ENCODE measurements at regions not wholly inside any gene's neighbourhood (a gene's known extent, or its start where the extent isn't known, plus 50 kb on each side); places are given as distances from the start of the nearest gene placed in this dataset.

GRCh38 chr2:70036290-70036689 lies 51.0 kb upstream of the PCBP1 start:
- Mint-ChIP-seq H3K9me3 (no peaks in the 10 kb centered on the region), H3K4me3 (no peak overlapping the region), H3K27ac (no peak overlapping the region), H3K27me3 (no peaks in the 10 kb centered on the region), H3K36me3 (peaks cover 4% of the 10 kb centered on the region), H3K4me1 (ENCODE audit: low read depth) (no peaks in the 10 kb centered on the region)
- ChIA-PET CTCF (no interaction called here), POLR2A (no interaction called here)
- intact Hi-C loops (cut with micrococcal nuclease), result no loop called here
- no peak for DNase-seq

- no peaks in the 10 kb centered on the region for H3K9me3 Mint-ChIP-seq
- POLR2A ChIA-PET, result no interaction called here
- peaks cover 7% of the 10 kb centered on the region for H3K36me3 Mint-ChIP-seq
- intact Hi-C loops (cut with micrococcal nuclease), result no loop called here
- H3K4me3 Mint-ChIP-seq, result no peak overlapping the region
- CTCF ChIA-PET, result no interaction called here
- H3K27ac Mint-ChIP-seq, result no peak overlapping the region
- H3K4me1 Mint-ChIP-seq (ENCODE audit: low read depth), result no peaks in the 10 kb centered on the region
- DNase-seq, result no peak
- H3K27me3 Mint-ChIP-seq, result no peaks in the 10 kb centered on the region
Measured at GRCh38 chr2:70035344-70035844, 51.9 kb upstream of the PCBP1 start.

GRCh38 chr2:70030724-70031420 lies 56.4 kb upstream of the PCBP1 start:
- H3K27ac Mint-ChIP-seq, result no peak overlapping the region
- ChIA-PET POLR2A (no interaction called here), CTCF (no interaction called here)
- H3K9me3 Mint-ChIP-seq, result no peaks in the 10 kb centered on the region
- no peak overlapping the region for H3K4me3 Mint-ChIP-seq
- H3K4me1 Mint-ChIP-seq (ENCODE audit: low read depth), result peaks cover 4% of the 10 kb centered on the region
- no peaks in the 10 kb centered on the region for H3K27me3 Mint-ChIP-seq
- intact Hi-C loops (cut with micrococcal nuclease), result no loop called here
- DNase-seq, result no peak
- H3K36me3 Mint-ChIP-seq, result peaks cover 5% of the 10 kb centered on the region

GRCh38 chr2:70029814-70030409 lies 57.4 kb upstream of the PCBP1 start:
- no peaks in the 10 kb centered on the region for H3K9me3 Mint-ChIP-seq
- no peak for DNase-seq
- no peak overlapping the region for H3K4me3 Mint-ChIP-seq
- H3K27ac Mint-ChIP-seq, result no peak overlapping the region
- CTCF ChIA-PET, result no interaction called here
- POLR2A ChIA-PET, result no interaction called here
- intact Hi-C loops (cut with micrococcal nuclease), result no loop called here
- peaks cover 7% of the 10 kb centered on the region for H3K36me3 Mint-ChIP-seq
- H3K4me1 Mint-ChIP-seq (ENCODE audit: low read depth), result peaks cover 4% of the 10 kb centered on the region
- H3K27me3 Mint-ChIP-seq, result no peaks in the 10 kb centered on the region

- CTCF ChIA-PET, result no interaction called here
- H3K27ac Mint-ChIP-seq, result no peak overlapping the region
- peaks cover 9% of the 10 kb centered on the region for H3K36me3 Mint-ChIP-seq
- H3K4me1 Mint-ChIP-seq (ENCODE audit: low read depth), result peaks cover 2% of the 10 kb centered on the region
- POLR2A ChIA-PET, result no interaction called here
- H3K9me3 Mint-ChIP-seq, result no peaks in the 10 kb centered on the region
- no peaks in the 10 kb centered on the region for H3K27me3 Mint-ChIP-seq
- intact Hi-C loops (cut with micrococcal nuclease), result no loop called here
- no peak for DNase-seq
- no peak overlapping the region for H3K4me3 Mint-ChIP-seq
Measured at GRCh38 chr2:70024284-70024683, 62.9 kb upstream of the ASPRV1 start.

GRCh38 chr2:70019096-70019495 lies 57.7 kb upstream of the ASPRV1 start:
- H3K4me1 Mint-ChIP-seq (ENCODE audit: low read depth), result peaks cover 19% of the 10 kb centered on the region
- H3K4me3 Mint-ChIP-seq, result no peak overlapping the region
- no peaks in the 10 kb centered on the region for H3K27me3 Mint-ChIP-seq
- intact Hi-C loops (cut with micrococcal nuclease), result no loop called here
- no peak for DNase-seq
- H3K36me3 Mint-ChIP-seq, result peaks cover 33% of the 10 kb centered on the region
- peaks cover 6% of the 10 kb centered on the region for H3K9me3 Mint-ChIP-seq
- H3K27ac Mint-ChIP-seq, result no peak overlapping the region
- ChIA-PET POLR2A (no interaction called here), CTCF (no interaction called here)

- intact Hi-C loops (cut with micrococcal nuclease), result no loop called here
- ChIA-PET CTCF (no interaction called here), POLR2A (no interaction called here)
- H3K27ac Mint-ChIP-seq, result no peak overlapping the region
- no peak for DNase-seq
- H3K27me3 Mint-ChIP-seq, result no peaks in the 10 kb centered on the region
- H3K36me3 Mint-ChIP-seq, result peaks cover 35% of the 10 kb centered on the region
- peaks cover 6% of the 10 kb centered on the region for H3K9me3 Mint-ChIP-seq
- no peak overlapping the region for H3K4me3 Mint-ChIP-seq
- peaks cover 20% of the 10 kb centered on the region for H3K4me1 Mint-ChIP-seq (ENCODE audit: low read depth)
Measured at GRCh38 chr2:70017962-70018361, 56.5 kb upstream of the ASPRV1 start.

GRCh38 chr2:70014959-70015358 lies 53.5 kb upstream of the ASPRV1 start:
- Mint-ChIP-seq H3K36me3 (peaks cover 33% of the 10 kb centered on the region), H3K27ac (peak overlapping the region; percentile 31), H3K27me3 (no peaks in the 10 kb centered on the region), H3K4me3 (no peak overlapping the region), H3K9me3 (peaks cover 6% of the 10 kb centered on the region), H3K4me1 (ENCODE audit: low read depth) (peaks cover 23% of the 10 kb centered on the region)
- DNase-seq, result no peak
- ChIA-PET POLR2A (no interaction called here), CTCF (no interaction called here)
- intact Hi-C loops (cut with micrococcal nuclease), result no loop called here

GRCh38 chr2:70012887-70013286 lies 51.5 kb upstream of the ASPRV1 start:
- CTCF ChIA-PET, result no interaction called here
- no peaks in the 10 kb centered on the region for H3K9me3 Mint-ChIP-seq
- POLR2A ChIA-PET, result interaction anchor here (1.6 kb wide), 1 partner anchor 130 kb away, joined by 4 read pairs; no protein-coding TSS in a partner anchor
- no peak overlapping the region for H3K27ac Mint-ChIP-seq
- no peaks in the 10 kb centered on the region for H3K27me3 Mint-ChIP-seq
- DNase-seq, result no peak
- H3K4me3 Mint-ChIP-seq, result no peak overlapping the region
- intact Hi-C loops (cut with micrococcal nuclease), result loop anchor here (2.0 kb wide), 1 partner anchor 56 kb away; no protein-coding TSS in a partner anchor
- H3K36me3 Mint-ChIP-seq, result peaks cover 23% of the 10 kb centered on the region
- peaks cover 11% of the 10 kb centered on the region for H3K4me1 Mint-ChIP-seq (ENCODE audit: low read depth)

- Mint-ChIP-seq H3K27me3 (no peaks in the 10 kb centered on the region), H3K27ac (no peak overlapping the region), H3K4me3 (no peak overlapping the region), H3K9me3 (no peaks in the 10 kb centered on the region), H3K4me1 (ENCODE audit: low read depth) (peaks cover 11% of the 10 kb centered on the region), H3K36me3 (peaks cover 18% of the 10 kb centered on the region)
- intact Hi-C loops (cut with micrococcal nuclease), result loop anchor here (2.0 kb wide), 1 partner anchor 57 kb away; no protein-coding TSS in a partner anchor
- ChIA-PET POLR2A (interaction anchor here (0.6 to 1.6 kb wide), 3 partner anchors 30 to 131 kb away, joined by 3 to 4 read pairs (median 3); no protein-coding TSS in a partner anchor), CTCF (no interaction called here)
- no peak for DNase-seq
Measured at GRCh38 chr2:70011786-70012185, 50.4 kb upstream of the ASPRV1 start.

- no peaks in the 10 kb centered on the region for H3K27me3 Mint-ChIP-seq
- no peak for DNase-seq
- H3K27ac Mint-ChIP-seq, result no peak overlapping the region
- ChIA-PET POLR2A (interaction anchor here (0.7 kb wide), 1 partner anchor 31 kb away, joined by 3 read pairs; no protein-coding TSS in a partner anchor), CTCF (no interaction called here)
- no peaks in the 10 kb centered on the region for H3K9me3 Mint-ChIP-seq
- H3K4me3 Mint-ChIP-seq, result no peak overlapping the region
- intact Hi-C loops (cut with micrococcal nuclease), result no loop called here
- H3K4me1 Mint-ChIP-seq (ENCODE audit: low read depth), result peaks cover 11% of the 10 kb centered on the region
- H3K36me3 Mint-ChIP-seq, result peaks cover 17% of the 10 kb centered on the region
Measured at GRCh38 chr2:70011335-70011734, 49.9 kb upstream of the ASPRV1 start.

Measured in activated CD4-positive, alpha-beta memory T cell treated with anti-CD3 and anti-CD28 coated beads for 36 hours (primary cell).